DMS53 treated with DMSO at 0.1 percent for 48 hours (cell line): ENCODE measurements at regions not wholly inside any gene's neighbourhood (a gene's known extent, or its start where the extent isn't known, plus 50 kb on each side); places are given as distances from the start of the nearest gene placed in this dataset.
"Not testable (repeated sequence)": the region's sequence is repeated elsewhere in the genome, so short reads cannot be mapped to it uniquely, and the experiment has no call there.

Experiments used
- DNase-seq: peaks from one replicate; lab custom pipeline; 2025; ENCODE audit not compliant: unreplicated experiment; lab: John Stamatoyannopoulos, UW

DNA sequence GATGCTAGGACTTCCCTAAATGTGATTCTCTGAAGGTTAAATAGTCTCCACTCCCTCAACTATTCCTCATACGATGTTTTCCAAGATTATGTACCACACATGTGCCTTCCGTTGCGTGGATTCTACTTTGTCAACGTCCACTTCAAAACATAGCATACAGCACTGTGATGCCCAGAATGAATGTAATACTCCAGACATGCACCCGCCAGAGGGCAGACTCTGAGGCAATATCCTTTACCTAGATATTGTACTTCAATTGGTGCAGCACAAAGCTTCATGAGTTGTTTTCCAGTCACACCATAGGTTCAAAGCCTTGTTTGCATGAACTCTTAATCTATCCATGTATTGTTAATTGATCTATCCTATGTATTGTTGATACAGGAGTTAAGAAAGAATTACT lies 201.0 kb upstream of the NABP1 start:
- no peak for DNase-seq

DNA sequence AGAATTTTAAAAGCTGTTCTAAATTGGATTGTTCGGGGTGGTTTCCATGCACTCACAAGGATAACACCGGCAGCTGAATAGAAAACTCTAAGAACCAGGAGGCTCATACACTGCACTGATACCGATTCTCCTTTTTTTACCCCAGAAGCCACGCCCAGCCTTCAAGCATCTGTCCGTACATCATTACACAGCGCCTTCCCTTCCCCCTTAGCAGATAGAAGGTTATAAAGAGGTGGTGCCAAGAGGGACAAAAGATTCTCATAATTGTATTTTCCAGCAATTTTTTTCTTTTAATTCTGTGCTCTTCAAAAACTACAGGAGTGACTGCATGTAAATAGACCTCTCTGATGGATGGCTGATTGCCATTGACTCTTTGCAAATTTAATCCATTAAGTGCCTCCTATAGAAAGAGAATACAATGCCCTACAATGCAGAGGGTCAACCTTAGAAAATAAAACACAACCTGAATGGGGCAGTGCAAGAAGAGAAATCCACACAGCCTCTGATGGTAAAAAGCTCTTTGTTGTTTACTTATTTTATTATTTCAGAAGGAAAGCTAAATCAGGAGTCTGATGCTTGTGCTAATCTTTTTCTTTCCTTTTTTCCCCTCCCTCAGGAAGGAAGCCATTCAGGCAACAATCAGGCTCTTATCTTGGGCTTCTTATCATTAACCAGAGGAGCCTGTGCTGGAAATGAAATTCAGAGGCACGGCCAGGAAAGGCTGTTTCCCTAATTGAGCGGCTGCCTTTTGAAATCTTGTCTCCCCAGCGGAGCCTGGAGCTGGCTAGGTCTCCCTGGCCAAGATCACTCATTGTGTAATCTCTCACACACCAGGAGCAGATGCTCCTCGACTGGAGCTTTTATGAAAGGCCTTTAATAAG lies 198.9 kb upstream of the NABP1 start:
- no peak for DNase-seq

DNA sequence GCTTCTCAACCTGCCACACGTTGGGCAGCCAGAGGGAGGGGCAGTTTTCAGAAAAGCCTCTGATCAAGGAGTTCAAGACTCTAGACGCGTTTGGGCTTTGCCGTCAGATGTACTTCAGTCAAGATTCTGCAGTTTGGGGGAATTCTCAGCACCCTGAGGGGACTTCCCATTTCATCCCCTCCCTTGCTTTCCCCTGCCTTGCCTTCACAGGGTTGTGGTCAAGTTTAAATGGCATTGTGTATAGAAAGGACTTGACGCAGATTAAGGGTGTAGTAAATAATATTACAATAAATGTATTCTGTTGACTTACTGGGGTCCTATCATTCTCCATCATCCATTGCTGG lies 198.3 kb upstream of the NABP1 start:
- no peak for DNase-seq

DNA sequence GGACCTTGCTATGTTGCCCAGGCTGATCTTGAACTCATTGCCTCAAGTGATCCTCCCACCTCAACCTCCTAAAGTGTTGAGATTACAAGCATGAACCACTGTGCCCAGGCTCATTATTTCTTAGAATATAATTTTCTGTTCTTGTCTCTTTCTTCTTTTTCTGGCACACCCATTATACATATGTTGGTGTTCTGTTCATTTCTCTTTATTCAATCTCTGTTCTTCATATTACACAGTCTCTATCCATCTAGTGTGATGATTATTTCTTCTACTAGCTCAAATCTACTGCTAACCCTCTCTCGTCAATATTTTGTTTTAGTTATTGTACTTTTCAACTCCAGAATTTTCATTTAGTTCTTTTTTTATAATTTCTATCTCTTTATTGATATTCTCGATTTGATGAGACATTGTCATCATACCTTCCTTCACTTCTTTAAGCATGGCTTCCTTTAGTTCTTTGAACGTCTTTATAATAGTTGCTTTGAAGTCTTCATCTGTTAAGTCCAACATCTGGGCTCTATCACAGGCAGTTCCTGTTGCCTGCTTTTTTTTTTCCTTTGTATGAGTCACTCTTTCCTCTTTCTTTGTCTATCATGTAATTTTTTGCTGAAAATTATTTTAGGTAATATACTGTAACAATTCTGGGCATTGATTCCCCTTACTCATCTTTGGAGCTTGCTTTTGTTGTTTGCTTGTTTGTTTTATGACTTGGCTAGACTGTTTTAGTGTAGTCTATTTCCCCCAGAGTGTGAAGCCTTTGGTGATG lies 196.4 kb upstream of the NABP1 start:
- no peak for DNase-seq

DNA sequence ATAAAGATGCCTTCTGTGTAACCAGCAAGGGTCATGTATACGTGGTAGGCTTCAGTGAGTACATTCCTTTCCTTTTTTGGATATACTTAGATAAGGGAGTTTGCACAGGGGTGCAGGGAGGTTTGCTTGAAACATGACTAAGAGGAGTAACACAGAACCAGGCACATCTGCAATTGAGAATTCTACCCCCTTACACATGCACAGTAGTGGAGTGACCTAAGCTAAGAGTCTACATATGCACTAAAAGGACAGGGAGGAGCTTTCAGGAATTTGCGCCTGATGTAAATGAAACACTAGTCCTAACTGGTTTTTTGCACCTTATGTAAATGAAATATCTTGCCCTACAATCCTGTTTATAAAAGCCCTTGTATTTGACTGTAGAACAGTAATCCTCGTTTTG lies 194.8 kb upstream of the NABP1 start:
- DNase-seq = no peak

DNA sequence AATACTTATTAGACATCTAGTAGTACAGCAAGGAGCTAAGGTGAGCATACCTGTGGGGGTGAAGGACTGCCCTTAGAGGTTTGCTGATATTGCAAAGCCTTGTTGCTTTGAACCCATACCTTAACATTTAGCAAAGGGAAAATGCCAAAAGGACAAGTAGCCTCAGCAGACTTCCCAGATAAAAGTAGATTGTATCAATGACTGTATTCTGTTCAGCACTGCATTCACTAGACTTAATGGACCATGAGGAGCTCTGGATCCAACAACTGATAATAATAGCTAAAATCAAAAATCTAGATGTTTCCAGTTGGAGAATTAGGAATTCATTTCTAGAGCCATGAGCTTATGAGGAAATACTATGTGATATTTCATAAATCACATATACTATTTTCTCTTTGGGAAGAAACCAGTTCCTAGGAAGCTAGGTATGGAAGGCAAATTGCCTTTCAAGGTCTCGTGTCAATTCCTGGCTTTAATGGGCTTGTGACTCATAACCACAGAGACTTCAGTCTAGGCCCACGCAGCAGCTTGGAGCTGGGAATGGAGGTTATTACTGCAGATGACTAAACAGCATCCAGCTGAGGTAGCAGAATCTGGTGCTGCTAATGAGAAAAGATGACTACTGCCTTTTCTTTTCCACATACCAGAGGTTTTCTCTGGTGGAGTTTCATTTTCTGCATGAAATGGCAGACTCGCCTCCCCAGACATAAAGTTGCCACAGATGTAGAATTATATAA lies 191.2 kb upstream of the NABP1 start:
- no peak for DNase-seq

DNA sequence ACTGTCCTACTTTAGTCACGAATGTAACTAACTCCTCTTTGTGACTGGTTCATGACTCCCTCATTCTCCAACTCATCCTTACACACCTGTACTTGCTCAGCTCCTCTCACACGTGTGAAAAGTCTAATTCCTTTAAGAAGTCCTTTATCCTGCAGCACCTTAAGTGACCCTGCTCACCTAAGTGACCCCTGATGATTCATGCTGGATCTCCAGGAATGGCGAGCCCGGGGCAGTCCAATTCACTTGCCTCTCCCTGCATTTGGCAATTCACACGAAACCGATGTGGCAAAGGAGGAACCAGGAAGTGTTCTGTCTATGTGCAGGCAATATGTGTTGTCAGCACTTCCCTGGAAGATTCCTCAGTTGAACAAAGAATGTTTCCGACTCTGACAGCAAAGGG lies 189.8 kb upstream of the NABP1 start:
- DNase-seq = no peak

DNA sequence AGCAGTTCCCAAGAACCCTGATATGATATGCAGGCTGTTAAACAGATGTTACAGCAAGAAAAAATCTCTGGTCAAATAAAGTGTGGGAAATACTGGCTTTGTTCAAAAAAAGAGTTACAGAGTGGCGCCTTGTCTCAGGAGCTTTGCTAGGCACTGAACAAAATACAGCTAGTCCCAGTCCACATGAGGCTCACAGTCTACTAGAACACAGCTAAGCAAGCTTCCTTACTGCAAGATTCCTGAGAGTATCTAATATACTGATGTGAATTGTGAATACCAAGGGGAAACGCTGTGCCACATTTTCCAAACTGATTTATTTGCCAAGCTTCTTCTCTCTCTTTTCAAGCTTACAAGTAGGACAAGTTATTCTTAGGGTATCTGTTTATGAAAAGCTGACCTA lies 188.8 kb upstream of the NABP1 start:
- DNase-seq = no peak

DNA sequence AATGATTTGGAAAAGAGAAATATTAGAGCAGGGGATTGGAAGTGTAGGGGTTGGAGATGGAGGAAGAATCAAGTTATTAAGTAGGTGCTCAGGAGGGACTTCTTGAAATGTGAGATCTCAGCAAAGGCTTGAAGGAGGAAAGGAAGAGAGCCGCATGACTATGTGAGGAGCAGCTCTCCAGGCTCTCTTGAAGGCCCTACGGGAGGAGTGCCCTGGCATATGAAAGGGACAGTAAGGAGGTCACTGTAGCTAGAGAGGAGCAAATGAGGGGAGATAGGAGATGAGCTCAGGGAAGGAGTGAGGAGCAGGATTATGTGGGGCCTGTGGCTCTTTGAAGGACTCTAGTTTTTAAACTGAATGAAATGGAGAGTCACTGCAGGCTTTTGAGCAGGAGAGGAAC lies 181.1 kb upstream of the NABP1 start:
- no peak for DNase-seq

DNA sequence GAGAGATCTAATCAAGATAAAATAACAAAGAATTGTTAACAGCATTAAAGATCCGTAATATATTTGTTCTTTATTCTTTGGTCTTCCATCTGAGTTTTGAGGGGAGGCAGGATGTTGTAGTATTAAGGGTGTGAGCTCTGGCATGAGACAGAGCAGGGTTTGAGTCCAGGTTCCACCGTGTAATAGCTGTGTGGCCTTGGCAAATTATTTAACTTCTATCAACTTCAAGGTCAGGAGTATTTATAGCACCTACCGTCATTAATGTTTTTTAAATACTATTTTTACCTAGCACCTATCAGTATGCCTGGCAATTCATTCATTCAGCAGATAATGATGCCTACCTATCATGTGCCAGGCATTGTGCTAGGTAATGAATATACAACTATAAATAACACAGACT lies 180.1 kb upstream of the NABP1 start:
- DNase-seq = no peak

DNA sequence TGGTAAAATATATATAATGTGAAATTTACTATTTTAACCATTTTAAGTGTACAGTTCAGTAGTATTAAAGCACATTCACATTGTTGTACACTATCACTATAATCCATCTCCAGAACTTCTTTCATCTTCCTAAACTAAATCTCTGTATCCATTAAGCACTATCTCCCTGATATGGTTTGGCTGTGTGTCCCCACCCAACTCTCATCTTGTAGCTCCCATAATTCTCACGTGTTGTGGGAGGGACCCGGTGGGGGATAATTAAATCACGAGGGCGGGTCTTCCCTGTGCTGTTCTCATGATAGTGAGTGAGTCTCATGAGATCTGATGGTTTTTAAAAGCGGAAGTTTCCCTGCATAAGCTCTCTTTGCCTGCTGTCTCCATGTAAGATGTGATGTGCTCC lies 178.9 kb upstream of the NABP1 start:
- no peak for DNase-seq

DNA sequence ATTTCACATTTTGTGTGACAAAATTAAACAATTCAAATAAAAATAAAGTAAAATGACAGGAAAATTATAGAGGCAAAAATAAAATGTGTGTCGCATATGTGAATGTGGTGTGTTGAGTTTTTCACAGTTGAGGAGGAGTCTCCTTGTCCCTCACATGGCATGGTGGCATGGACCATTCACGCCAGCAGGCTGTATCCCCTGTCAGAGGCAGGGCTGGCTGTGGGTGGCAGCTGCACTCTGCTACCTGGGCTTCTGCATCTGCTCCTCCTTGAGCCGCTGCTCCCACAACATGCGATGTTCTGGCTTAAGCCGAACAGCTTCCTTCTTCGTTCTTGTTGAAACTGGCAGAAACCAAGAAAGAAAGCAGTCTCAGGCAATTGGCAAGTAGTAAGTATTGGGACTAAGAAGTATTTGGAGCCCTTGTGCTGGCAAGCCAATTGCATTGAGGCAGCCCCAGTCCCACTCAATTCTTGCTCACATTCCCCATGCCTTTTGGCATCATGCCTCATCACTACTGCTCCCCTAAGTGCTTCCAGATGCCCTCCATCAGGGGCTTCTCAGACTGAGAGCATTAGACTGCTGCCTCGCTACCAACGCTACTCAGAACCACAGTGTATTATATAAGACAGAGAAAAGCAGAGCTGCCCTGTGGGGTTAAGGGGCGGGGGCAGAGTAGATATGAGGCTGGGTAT lies 177.9 kb upstream of the NABP1 start:
- DNase-seq = no peak

DNA sequence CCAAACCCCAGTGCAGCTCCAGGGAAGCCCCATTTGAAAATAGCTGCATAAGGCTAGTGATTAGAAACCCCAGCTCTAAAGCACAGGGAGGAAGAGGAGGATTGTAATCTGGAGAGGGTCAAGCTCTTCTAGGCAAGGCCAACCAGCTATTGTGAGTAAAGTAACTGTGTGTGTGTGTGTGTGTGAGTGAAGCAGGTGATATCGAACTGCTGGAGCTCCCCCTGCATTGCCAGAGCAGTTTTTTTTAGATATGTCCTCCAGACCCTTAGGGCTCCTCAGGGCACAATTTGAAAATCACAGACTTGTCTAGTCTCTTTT lies 177.4 kb upstream of the NABP1 start:
- DNase-seq = no peak

DNA sequence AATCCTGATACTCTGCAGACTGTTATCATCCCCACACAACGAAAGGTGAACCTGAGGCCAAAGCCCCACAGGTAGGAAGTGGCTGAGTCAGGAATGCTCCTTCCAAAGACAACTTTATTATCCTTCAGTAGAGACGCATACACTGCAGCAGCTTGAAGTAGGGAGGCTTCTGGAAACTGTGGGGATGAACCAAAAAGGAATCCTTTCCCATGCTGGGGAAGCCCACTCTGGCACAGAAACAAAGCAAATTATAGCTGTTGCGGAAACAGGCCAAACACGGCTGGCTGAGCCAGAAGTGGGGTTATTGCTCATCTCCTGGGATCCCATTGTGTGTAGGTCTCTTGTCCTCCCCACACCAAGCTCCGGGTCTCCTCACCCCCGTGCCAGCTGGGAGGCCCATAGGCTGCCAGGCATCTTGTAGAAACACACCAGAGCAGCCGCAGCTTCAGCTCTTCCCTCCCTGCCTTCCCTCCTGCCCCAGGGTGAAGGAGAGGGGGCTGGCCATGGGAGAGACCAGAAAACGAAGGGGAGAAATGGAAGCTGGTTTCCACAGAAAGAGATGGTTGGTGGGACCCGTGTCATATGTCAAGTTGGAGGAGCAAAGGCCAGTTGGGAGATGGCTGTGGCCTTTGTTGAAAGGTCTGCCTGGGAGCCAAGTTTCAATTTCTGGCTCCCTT lies 176.9 kb upstream of the NABP1 start:
- DNase-seq = no peak

DNA sequence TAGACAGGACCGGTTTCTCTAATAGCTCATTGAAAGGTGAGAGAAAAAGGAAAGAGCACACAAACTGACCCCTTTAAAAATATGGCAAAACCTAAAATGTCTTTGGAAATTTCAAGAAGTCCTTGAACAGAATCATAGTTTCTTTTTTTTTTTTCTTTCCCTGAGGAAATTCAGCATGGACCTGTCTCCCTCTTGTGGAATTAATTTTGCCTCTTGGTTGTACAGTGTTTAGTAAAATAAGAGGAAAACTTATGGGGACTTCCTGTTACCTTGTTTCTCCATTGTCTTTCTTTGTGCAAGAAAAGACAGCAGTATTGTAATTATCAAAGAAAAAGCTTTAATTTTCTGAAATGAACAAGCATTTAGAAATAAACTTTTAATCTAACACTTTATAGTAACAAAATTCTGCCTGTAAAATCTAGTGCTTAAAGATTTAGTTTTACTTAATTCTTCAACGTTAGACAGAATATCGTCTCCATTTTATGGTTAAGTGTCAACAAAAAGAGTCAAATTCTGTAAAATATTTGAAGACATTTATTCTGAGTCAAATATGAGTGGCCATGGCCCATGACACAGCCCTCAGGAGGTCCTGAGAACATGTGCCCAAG lies 176.3 kb upstream of the NABP1 start:
- peak; percentile 21 for DNase-seq

DNA sequence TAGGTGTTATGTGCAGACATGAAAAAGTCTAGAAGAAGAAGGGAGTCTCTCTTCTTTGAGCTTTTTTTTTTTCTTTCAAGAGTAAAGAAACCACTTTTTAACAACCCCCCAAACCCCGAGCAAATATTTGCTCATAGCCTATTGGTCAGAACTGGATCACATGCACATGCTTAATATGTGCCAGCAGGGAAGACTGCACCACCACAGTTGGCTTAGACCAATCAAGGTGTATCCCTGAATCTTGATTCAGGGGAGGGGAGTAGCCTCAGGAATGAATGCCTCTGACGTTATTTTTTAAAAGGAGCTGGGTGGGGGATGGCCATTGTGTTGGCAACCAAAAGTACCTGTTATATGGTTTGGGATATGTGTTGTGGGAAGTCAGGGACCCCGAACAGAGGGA lies 171.4 kb upstream of the NABP1 start:
- no peak for DNase-seq

DNA sequence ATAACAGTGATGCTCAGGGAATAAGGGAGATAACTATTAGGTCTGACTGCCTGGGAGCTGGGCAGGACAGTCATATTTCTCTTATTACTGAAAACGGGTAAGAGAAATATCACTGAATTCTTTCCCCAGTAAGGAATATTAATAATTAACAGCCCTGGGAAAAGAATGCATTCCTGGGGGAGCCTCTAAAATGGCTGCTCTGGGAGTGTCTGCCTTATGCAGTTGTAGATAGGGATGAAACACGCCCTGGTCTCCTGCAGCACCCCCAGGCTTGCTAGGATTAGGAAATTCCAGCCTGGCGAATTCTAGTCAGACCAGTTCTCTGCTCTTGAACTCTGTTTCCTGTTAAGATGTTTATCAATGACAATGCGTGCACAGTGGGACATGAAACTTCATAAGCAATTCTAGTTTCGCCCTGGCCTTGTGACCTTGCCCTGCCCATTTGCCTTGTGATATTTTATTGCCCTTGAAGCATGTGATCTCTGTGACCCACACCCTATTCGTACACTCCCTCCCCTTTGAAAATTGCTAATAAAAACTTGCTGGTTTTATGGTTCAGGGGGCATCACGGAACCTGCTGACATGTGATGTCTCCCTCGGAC lies 170.6 kb upstream of the NABP1 start:
- DNase-seq = not testable (repeated sequence)

DNA sequence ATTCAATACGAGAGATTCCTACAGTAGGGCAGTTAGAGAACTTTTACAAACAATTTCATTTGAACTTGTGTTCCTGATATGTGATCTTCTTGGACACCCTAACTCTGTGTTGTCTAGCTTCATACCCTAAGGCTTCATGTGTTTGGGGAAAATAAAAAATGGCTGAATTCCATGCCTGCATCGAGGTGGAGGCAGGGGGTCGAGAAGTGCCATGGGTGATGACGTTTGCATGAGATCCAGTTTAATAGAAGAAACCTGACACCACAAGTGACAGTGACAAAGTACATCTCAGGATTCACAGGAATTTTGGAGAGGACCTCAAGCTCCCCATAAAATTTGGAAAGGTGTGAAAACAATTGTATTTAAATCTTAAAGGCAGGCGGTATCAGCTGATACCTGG lies 169.2 kb upstream of the NABP1 start:
- DNase-seq = no peak

DNA sequence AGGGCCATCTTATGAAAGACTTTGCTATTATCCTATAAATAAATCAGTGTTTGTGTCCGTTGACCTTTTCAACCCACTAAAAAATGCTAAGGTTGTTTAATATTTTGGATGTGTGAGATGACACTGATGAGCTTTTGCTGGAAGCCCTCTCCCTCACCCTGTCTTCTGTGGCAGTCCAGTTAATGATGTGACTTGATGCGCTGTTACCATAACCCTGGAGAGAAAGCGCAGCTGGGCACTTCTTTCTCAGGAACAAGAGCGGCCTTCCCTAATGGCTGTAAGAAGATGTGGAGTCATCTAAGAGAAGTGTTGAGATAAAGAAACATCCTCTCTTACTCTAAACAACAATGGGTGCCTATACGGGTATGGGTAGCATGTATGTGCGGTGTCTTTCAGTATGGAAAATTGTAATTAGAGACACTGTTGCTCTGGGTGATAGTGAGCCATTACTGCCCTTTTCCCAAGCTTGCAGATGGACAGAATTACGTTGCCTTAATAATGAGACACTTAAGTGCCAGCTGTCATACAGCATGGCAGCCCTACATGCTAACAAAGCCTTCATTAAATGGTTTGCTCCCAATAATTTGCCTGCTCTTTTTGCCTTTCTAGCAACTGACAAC lies 165.6 kb upstream of the NABP1 start:
- no peak for DNase-seq

DNA sequence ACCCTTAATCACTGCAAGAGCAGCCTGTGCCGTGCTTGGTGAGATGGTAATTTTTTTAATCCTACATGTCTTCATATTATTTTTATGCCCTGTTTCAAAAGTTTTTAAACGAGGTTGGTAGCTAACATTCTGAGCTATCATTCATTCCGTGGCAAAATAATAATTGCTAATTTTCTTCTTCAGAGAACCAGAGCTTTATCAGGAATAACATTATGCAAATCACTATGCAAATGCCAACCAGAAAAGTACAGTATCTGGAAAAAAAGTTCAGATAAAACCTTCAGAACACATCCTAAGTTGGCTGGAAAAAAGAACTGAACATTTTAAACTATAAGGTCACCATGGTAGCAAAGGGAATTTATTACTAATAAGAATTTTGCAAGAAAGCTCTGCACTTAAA lies 165.1 kb upstream of the NABP1 start:
- DNase-seq = no peak
